ENCODE measurements at regions not wholly inside any gene's neighbourhood (a gene's known extent, or its start where the extent isn't known, plus 50 kb on each side); places are given as distances from the start of the nearest gene placed in this dataset.

DNA sequence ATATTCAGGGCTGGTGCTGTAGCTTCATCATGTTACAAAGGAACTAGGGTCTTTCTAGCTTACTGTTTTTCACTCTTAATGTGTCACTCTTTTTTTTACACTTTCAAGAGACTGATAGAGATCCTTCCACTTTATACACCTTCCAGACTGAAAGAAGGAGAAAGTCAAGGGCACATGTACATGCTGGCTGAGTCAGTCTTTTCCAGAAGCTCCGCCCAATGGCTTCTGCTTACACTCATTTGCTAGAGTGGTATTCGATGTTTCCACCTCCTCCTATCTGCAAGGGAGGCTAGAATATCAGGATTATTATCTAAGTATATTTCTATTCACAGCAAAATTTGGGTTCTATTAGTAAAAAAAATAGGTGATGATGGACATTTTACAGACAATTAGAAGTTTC lies 325.8 kb upstream of the OR4E1 start:
- no peak for DNase-seq
- intact Hi-C loops (cut with micrococcal nuclease), result no loop called here
- POLR2A ChIA-PET, result no interaction called here

DNA sequence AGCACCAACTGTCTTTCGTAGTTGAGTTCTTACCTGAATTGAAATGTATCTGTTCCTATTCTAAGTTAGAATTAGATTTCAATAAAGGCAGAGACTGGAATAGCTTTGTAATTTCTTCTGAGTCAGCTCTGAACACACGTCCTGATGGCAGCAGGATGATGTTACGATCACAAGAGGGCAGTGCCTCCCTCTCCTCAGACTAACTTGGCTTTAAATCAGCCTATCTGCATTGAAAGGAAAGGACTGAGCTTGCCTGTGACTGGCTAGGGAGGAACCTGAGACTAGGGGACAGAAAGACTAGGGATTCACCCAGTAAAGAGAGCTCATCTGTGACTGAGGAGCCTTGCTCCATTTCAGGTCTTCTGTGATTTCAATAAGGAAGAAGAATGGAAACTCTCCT lies 323.7 kb upstream of the OR4E1 start:
- H3K27me3 ChIP-seq (replicated peaks in 1 of 4; ENCODE audit: control extremely low read depth in 1 of 4, control insufficient read depth in 3 of 4, insufficient read depth in 4 of 4, low read length in 3 of 4), result peaks cover 0 to 14% (median 10%) of the 10 kb centered on the region in 4 experiments
- H3K4me2 ChIP-seq (replicated peaks; ENCODE audit: low read depth, low read length, poor library complexity, severe bottlenecking), result no peak overlapping the region
- ATAC-seq (ENCODE audit: low read depth) (no peak), DNase-seq (no peak)
- H3K4me3 ChIP-seq (ENCODE audit: control extremely low read depth in 1 of 5, extremely low read depth in 1 of 5, insufficient read depth in 1 of 5, low read depth in 2 of 5, low read length in 4 of 5), result no peak overlapping the region
- CTCF ChIA-PET, result interaction anchor here (0.8 to 1.1 kb wide), 2 partner anchors 9 to 79 kb away, joined by 4 to 6 read pairs; no protein-coding TSS in a partner anchor
- TF ChIP-seq, protein P1, sequence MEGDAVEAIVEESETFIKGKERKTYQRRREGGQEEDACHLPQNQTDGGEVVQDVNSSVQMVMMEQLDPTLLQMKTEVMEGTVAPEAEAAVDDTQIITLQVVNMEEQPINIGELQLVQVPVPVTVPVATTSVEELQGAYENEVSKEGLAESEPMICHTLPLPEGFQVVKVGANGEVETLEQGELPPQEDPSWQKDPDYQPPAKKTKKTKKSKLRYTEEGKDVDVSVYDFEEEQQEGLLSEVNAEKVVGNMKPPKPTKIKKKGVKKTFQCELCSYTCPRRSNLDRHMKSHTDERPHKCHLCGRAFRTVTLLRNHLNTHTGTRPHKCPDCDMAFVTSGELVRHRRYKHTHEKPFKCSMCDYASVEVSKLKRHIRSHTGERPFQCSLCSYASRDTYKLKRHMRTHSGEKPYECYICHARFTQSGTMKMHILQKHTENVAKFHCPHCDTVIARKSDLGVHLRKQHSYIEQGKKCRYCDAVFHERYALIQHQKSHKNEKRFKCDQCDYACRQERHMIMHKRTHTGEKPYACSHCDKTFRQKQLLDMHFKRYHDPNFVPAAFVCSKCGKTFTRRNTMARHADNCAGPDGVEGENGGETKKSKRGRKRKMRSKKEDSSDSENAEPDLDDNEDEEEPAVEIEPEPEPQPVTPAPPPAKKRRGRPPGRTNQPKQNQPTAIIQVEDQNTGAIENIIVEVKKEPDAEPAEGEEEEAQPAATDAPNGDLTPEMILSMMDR (IDR thresholded peaks at IDR 0.05), result no peak
- no peak for TF ChIP-seq EZH2 (IDR thresholded peaks at IDR 0.05; ENCODE audit: borderline replicate concordance, insufficient read depth, low read depth, low read length, poor library complexity, severe bottlenecking)
- 40% methylated on average over 1 of the region's 3 CpGs for WGBS (ENCODE audit: insufficient coverage)
- Mint-ChIP-seq H3K4me1 (no peaks in the 10 kb centered on the region), H3K4me3 (no peak overlapping the region), H3K27me3 (peaks cover 47% of the 10 kb centered on the region), H3K9me3 (ENCODE audit: insufficient read depth) (no peaks in the 10 kb centered on the region), H3K27ac (no peak overlapping the region)
- no peak overlapping the region for H2AFZ ChIP-seq (ENCODE audit: insufficient read depth, low read depth, low read length, poor library complexity, severe bottlenecking)
- intact Hi-C loops (cut with micrococcal nuclease), result no loop called here
- H3K27ac ChIP-seq (ENCODE audit: low read length in 2 of 2), result no peak overlapping the region
- no peaks in the 10 kb centered on the region for H3K79me2 ChIP-seq (ENCODE audit: control insufficient read depth, insufficient read depth, low read length)
- no peaks in the 10 kb centered on the region for H3K36me3 ChIP-seq (replicated peaks in 1 of 2; ENCODE audit: control extremely low read depth in 1 of 2, control insufficient read depth in 1 of 2, extremely low read depth in 1 of 2, insufficient read depth in 2 of 2, low read length in 1 of 2)
- H3K4me1 ChIP-seq (ENCODE audit: control insufficient read depth in 2 of 2, insufficient read depth in 2 of 2, low read length in 2 of 2), result no peaks in the 10 kb centered on the region
- H3K9me3 ChIP-seq (ENCODE audit: control extremely low read depth in 1 of 3, control insufficient read depth in 2 of 3, insufficient read depth in 1 of 3, low read length in 2 of 3), result no peaks in the 10 kb centered on the region
- POLR2A ChIA-PET, result no interaction called here
- H4K20me1 ChIP-seq (ENCODE audit: control insufficient read depth, insufficient read depth, low read length, poor library complexity, severe bottlenecking), result no peaks in the 10 kb centered on the region
- no peak overlapping the region for H3K9ac ChIP-seq (ENCODE audit: low read length)

More for the DNA sequence above, 325.8 kb upstream of the OR4E1 start:
- Mint-ChIP-seq H3K9me3 (ENCODE audit: insufficient read depth) (no peaks in the 10 kb centered on the region), H3K27me3 (peaks cover 30% of the 10 kb centered on the region), H3K27ac (no peak overlapping the region), H3K4me1 (no peaks in the 10 kb centered on the region), H3K4me3 (no peak overlapping the region)
- no peaks in the 10 kb centered on the region for H3K9me3 ChIP-seq (ENCODE audit: control extremely low read depth in 1 of 3, control insufficient read depth in 2 of 3, insufficient read depth in 1 of 3, low read length in 2 of 3)
- H3K4me2 ChIP-seq (replicated peaks; ENCODE audit: low read depth, low read length, poor library complexity, severe bottlenecking), result no peak overlapping the region
- peaks cover 0 to 7% (median 3%) of the 10 kb centered on the region in 4 experiments for H3K27me3 ChIP-seq (replicated peaks in 1 of 4; ENCODE audit: control extremely low read depth in 1 of 4, control insufficient read depth in 3 of 4, insufficient read depth in 4 of 4, low read length in 3 of 4)
- no peak for ATAC-seq (ENCODE audit: low read depth)
- H3K36me3 ChIP-seq (replicated peaks in 1 of 2; ENCODE audit: control extremely low read depth in 1 of 2, control insufficient read depth in 1 of 2, extremely low read depth in 1 of 2, insufficient read depth in 2 of 2, low read length in 1 of 2), result no peaks in the 10 kb centered on the region
- no peak for TF ChIP-seq EZH2 (IDR thresholded peaks at IDR 0.05; ENCODE audit: borderline replicate concordance, insufficient read depth, low read depth, low read length, poor library complexity, severe bottlenecking)
- TF ChIP-seq, protein P1 (IDR thresholded peaks at IDR 0.05), result no peak
- no peaks in the 10 kb centered on the region for H3K79me2 ChIP-seq (ENCODE audit: control insufficient read depth, insufficient read depth, low read length)
- no peak overlapping the region for H3K4me3 ChIP-seq (ENCODE audit: control extremely low read depth in 1 of 5, extremely low read depth in 1 of 5, insufficient read depth in 1 of 5, low read depth in 2 of 5, low read length in 4 of 5)
- H3K27ac ChIP-seq (ENCODE audit: low read length in 2 of 2), result no peak overlapping the region
- no peak overlapping the region for H2AFZ ChIP-seq (ENCODE audit: insufficient read depth, low read depth, low read length, poor library complexity, severe bottlenecking)
- no peak overlapping the region for H3K9ac ChIP-seq (ENCODE audit: low read length)
- no peaks in the 10 kb centered on the region for H4K20me1 ChIP-seq (ENCODE audit: control insufficient read depth, insufficient read depth, low read length, poor library complexity, severe bottlenecking)
- H3K4me1 ChIP-seq (ENCODE audit: control insufficient read depth in 2 of 2, insufficient read depth in 2 of 2, low read length in 2 of 2), result no peaks in the 10 kb centered on the region
- WGBS (ENCODE audit: insufficient coverage), result no CpG with 5 or more reads among the region's 2 CpGs
- CTCF ChIA-PET, result interaction anchor here (1.1 to 2.4 kb wide), 2 partner anchors 20 to 22 kb away, joined by 3 to 10 read pairs; no protein-coding TSS in a partner anchor
